ENCODE measurements at regions not wholly inside any gene's neighbourhood (a gene's known extent, or its start where the extent isn't known, plus 50 kb on each side); places are given as distances from the start of the nearest gene placed in this dataset.
A peak's percentile ranks its signal among the peaks of the same experiment; 100 is the strongest.

DNA sequence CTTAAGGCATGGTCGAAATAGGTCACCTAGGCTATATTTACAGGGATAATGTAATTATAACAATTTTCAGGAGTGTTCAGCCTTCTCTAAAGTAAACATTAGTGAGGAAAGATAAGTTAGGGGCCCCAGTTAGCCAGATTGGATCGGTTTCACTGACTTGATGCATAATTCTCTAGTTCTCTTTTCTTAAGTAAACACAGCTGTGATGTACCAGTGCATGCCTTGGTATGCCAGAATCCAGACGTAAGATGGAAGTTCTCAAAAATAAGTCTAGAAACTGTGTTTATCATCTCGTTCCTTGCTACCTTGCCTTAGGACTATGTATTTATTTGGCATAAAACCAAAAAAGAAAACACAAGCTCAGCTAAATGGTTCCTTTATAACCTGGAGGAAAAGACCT, 442.2 kb upstream of the CLINT1 start:
- no peak for DNase-seq (ENCODE audit: low read depth)

DNA sequence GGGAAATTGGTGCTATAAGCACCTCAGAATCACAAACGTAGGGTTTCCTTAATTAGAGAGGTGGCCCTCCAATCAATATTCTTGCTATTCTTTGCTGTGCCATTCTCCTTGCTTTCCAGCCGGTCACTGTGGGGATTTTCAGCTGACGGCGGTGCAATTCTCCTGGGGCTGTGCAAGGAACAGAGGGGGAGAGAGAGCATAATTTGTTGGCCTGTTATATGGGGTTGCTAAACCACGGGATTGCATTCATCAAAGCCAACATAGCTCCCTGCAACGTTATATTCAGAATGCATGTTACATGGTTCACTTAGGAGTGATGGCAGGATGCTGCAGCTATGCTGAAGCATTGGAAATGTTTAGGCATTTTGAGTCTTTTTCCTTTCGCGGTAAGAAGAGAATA, 441.3 kb upstream of the CLINT1 start:
- no peak for DNase-seq (ENCODE audit: low read depth)

DNA sequence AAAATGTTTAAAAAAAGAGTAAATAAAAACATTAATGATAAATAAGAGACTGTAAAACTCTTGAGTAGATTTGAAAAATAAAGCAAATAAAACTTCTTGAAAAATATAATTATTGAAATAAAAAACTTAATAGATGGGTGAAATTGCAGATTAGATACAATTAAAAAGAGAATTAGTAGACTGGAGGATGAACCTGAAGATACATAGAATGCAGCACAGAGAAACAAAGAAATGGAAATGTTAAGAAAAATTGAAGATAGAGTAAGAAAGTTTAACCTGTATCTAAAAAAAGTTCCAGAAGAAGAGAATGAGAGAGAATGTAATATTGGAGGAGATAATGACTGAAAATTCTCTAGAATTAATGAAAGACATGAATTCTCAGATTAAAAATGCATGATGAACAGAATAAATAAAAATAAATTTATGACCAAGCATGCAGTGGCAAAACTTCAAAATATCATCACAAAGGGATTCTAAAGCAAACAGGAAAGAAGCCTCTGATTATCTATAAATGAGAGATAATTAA, 438.1 kb upstream of the CLINT1 start:
- no peak for DNase-seq (ENCODE audit: low read depth)

DNA sequence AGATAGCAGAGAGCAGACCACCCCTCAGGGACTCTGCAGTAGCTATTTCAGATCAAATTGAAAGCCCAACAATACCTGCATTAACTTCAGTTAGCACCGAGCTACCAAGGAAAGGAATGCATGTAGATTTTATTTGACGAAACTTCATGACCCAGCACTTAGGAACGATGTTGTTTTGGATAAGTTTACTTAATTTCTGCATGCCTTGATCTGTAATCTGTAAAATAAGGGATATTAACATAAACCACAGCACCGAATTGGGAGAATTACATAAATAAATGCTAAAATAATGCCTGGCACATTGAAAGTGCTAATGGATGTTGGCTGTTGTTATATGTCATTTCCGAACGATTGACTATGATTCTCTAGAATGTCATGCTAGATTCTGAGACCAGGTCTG, 435.8 kb upstream of the CLINT1 start:
- no peak for DNase-seq (ENCODE audit: low read depth)

DNA sequence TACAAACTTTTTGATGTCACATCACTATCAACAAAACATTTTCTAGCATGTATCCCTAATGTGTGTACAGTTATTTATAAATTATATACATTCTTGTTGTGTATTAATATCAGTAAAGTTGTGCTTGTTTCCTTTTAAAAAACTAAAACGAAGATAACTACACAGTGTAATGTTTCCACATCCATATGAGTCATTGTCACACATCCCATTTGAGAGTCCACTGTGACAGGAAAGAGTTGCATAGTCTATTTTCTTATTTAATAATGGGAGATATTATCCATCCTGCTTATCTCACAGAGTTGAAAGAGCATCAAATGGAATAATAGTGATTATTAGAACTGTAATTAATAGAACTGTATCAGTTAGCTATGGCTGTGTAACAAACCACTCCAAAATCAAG, 434.0 kb upstream of the CLINT1 start:
- DNase-seq (ENCODE audit: low read depth): no peak

DNA sequence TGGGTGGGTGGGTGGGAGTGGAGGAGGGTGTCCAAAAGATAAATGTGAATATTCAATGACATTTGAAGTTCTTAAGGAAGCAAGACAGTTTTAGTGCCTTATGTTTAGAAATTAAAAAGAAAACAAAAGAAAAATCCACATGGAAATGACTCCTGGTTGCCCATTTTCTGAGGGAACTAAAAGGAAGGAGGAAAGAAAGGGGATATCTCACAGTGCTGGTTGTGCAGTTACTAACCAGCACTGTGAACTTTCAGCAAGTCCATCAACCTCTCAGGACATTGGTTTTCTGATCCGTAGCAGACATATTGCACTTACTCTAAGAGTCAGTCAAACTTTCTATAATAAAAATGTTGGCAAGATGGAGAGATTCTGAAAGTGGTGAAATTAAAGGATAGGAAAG, 431.0 kb upstream of the CLINT1 start:
- no peak for DNase-seq (ENCODE audit: low read depth)

DNA sequence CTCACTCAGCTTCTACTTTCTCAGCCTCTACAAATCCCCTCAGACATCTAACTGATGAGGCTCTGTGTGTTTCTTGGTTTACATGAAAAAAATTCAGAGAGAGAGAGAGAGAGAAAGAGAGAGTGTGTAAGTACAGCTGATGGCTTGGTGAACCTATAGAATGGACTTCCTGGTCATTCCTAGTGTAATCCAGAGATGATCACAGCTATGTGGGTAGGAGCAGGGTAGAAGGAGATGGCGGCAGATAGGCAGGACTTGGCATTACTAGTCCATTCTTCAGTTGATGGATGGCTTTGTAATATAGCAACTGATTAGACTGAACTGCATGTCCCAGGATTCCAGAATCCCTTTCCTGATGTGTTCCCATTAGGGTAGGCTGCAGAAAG, 429.3 kb upstream of the CLINT1 start:
- DNase-seq (ENCODE audit: low read depth): no peak

DNA sequence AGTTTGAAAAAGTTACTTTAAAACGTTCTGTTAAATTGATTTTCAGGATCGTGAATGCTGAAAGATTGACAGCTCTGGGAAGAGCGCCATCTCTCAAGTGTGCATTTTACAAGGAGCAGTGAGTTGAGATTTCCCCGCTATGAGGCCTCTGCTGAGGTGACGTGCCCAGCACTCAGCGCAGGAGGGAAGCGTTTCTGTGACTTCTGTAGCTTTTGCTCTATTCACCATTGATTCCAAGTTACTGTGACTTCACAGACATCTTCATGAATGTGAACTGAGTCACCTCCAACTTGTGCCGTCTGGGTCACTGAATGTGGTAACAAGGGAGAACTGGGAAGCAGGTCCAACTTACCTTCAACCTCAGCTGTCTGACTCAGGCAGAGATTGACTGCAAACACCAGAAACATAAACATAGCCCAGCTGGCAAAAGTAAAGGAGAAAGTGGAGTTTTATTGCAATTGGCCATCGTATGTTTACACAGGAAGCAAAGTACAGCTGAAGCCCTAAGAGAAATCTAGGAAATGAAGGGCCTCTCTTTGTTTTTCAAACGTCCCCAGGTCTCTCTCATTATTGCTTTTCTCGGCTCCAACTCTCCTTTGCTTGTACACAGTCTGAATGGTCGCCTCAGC, 428.8 kb upstream of the CLINT1 start:
- DNase-seq (ENCODE audit: low read depth): peak; percentile 32

DNA sequence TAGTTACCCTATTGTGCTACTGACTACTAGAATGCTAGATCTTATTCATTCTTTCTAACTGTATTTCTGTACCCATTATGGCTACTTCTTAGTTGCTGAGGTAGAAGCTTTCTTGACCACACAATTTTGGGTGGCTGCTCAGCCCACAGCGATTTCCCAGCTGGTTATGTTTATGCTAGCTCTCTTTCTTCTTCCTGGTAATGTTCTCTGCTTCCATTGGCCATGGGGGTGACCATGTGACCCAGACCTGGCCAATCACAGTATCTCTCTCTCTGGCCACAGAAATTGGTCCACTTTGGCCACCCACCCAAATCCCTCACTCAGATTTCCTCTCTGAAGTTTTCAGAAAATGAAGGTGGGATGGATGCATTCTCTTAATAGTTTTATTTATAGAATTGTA, 427.9 kb upstream of the CLINT1 start:
- DNase-seq (ENCODE audit: low read depth): no peak

DNA sequence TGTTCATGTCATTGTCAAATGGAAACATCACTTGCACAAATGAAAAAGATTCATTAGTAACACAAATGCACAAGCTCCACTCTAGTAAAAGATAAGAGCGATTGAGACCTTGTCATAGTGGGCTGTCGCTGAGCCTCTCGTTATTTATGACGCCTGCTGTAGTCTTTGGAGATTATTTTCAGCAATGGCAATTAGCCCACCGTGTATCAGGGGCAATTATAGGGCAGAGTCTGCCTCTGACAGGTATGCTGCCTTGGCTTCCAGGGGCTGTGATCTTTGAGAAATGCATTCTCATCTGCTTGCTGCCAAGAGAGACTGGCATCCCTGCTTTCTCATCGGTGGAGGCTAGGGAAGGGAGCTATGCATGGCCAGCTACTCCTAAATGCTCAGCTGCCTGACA, 426.8 kb upstream of the CLINT1 start:
- DNase-seq (ENCODE audit: low read depth): no peak

DNA sequence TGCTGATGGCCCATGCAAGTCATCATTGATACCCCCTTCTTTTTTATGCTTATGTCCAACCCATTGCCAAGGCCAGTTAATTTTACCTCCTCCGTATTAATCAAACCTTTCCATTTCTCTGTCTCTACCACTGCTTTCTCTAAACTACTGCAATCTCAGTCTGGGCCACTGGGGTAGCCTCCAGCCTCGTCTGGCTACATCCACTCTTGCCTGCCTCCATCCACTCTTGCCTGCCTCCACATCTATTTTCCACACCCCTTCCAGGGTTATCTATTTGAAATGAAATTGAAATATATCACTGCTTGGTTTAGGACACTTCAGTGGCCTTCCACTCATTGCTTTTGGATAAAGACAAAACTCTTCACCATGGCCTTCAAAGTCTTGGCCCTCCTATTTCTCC, 425.3 kb upstream of the CLINT1 start:
- no peak for DNase-seq (ENCODE audit: low read depth)

DNA sequence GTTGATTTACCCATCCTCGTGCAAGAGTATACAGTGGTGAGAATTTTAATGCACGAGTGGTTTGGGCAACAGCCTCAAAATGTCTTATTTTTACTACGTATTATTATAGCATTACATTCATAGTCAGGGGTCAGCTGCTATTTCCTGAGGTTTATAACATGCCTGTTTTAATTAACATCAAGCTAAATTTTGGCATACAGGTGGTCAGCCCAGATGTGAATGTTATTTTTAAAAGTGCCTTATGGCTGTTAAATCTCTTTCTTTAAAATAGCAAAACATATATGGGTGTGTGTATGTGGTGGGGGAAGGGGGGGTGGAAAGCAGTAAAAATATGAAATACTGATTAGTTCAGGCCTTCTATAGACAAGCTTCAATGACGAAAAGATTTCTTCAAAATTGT, 424.5 kb upstream of the CLINT1 start:
- DNase-seq (ENCODE audit: low read depth): no peak

DNA sequence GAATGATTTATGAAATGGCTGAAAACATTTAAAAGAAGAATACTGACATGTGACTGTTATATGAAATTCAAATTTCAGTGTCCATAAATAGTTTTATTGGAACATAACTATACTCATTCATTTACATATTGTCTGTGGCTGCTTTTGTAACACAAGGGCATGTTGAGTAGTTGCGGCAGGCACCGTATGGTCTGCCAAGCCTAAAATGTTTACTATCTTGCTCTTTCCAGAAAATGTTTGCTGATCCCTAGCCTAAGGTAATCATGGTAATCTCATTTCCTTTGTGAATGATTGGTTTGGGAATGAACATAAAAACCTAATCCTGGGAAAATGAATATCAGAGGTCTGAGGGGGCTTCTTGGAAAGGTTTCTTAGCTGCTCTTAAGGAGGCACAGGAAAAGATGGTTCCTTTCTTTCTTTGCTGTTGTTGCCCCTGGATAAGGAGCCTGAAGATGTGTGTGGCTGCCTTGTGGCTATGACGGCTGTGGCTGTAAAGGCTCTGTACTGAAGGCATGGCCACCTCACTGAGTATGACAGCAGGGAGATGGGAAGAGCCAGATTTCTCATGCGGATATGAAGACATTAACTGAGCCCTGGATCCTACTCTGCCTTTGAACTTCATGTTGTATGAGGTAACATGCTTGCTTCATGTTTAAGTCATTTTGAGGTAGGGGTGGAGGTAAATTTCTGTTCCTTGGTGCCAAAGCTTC, 419.4 kb upstream of the CLINT1 start:
- no peak for DNase-seq (ENCODE audit: low read depth)

DNA sequence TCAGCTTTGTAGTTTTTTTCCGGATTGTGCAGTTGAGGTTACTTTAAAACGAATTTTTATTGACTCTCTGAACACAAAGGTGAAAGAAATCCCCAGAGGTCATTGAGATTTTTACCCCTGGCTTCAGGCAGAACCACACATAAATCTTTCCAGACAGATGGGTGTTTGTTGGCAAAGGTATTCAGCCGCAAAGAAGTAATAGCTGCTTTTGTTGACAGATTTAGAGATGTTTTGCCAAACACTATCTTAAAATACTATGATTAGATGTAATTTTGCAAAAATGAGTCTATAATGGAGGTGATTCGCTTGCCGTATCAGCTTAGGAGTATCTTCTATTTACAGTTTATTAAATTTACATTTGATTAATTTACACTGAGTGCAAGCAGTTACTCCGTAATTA, 418.3 kb upstream of the CLINT1 start:
- DNase-seq (ENCODE audit: low read depth): no peak

DNA sequence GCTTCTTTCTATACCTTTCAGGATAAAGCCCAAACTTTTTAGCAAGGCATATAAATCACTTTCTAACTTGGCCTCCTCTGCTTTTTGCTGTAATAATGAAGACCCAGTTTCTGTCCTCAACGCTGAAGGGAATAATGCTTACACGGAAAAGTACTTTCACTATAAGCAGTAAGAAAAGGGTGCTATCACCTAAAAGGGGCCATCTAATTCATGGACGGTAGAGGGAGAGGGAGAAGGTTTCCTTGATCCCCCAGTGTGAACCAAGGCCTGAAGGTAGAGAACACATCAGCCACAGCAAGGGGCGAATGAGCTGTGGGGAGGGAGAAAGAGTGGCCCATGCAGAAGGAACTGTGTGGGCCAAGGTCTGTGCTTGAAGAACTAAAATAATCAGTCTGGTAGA, 417.7 kb upstream of the CLINT1 start:
- DNase-seq (ENCODE audit: low read depth): no peak

DNA sequence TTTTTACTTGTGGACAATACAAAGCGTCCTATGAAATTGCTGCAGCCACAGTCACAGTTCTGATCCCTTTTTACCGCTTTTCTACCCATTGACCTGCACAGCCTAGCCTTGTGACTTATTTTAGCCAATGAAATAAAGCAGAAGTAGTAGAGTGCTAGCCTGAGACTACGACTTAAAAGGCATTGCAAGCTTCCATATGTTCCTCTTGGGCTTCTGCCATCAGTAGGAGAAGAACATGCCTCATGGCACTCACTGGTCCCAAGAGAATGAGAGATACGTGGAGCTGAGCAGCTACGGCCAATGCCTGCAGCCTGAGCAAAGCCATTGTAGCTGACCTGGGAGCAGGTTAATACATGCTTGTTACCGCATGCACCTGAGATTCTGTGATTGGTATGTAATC, 416.6 kb upstream of the CLINT1 start:
- DNase-seq (ENCODE audit: low read depth): no peak

DNA sequence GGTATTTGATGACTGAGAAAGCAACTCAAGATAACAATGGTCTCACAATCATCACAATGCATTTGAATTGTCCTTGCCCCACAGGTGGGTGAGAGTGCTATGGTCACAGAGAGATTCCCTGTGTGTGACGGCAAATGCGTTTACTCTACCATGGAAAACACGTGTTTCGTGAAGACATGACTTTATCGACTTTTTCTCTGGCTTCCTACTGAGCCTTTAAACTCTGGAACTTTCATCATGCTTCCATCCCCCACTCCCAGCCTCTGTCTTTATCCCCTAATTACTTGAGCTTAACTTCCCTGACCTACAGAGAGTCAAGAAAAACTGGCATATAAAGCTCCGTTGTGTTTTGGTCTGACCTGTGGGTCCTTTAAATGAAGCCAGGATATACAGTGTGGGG, 414.1 kb upstream of the CLINT1 start:
- DNase-seq (ENCODE audit: low read depth): no peak

DNA sequence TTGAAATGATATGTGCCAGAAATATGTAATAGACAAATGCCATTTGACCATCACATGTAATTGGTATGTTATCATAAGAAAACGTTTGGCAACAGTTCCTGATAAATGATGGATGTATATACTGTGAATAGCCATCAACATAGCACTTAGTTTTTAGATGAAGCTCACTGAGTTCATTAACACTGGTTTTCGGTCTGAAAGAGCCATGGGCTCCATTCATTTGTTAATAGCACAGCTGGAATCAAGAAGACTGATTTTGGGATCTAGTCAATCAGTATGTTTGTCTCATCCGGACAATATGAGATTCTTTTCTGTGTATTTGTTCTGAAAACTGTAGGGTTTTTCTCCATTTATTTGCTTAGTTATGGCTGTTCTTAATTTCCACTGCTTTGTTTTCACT, 413.5 kb upstream of the CLINT1 start:
- DNase-seq (ENCODE audit: low read depth): no peak

DNA sequence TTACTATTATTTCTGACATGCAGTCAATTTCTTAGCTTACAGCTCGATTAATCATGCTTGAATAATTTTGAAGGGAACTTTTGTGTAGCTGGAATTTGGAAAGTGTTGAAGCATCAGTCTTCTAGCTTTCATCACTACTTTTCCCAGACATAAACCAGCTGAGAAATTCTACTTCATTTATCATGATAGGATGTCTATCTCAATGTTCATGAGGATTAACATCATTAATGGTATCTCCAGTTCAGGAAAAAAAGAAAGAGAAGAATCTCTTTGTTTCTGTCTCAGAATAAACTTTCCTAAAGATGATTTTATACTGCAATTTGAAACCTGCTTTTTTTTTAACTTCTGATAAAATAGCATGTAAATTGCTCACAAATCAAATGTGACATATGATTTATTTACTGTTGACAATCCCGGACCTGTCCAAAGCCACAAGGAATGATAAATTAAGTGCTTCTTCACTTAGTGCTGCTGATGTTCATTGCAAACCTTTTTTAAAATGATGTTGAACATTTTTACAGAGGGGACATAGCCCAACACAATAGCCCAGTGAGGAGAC, 412.1 kb upstream of the CLINT1 start:
- DNase-seq (ENCODE audit: low read depth): no peak

DNA sequence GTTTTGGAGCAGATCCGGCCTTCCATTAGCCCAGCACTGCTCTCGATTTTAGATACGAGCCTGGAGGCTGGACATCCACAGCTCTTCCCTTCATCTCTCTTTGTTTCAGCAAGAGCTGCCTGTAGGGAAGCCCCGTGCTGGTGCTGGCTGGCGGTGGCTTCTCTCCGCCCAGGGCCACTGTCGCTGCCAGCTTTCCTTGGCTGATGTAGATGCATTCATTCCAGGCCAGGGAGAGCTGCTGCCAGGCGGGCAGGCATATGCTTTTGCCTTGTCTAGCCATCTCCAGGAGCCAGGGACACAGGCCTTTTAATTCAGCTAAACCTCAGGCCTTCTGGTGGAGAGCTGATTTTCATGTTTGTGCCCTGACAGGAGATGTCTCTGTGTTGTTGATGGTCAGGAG, 409.3 kb upstream of the CLINT1 start:
- DNase-seq (ENCODE audit: low read depth): no peak

DNA sequence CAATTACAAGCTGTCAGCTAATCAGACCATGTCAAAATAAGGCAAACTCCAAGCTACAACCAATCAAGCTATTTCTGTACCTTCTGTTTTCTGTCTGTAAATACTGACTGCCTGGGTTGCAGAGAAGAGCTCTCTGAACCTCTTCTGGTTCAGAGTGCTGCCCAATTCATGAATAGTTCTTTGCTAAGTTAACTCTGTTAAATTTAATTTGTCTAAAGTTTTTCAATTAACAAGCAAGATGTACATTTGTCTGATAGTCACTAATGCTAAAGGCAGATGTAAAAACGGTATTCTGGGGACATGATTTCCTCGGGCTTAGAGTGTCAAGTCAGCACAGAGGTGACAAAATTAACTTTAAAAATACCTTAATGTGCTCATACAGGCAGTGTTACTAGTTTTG, 408.3 kb upstream of the CLINT1 start:
- no peak for DNase-seq (ENCODE audit: low read depth)

DNA sequence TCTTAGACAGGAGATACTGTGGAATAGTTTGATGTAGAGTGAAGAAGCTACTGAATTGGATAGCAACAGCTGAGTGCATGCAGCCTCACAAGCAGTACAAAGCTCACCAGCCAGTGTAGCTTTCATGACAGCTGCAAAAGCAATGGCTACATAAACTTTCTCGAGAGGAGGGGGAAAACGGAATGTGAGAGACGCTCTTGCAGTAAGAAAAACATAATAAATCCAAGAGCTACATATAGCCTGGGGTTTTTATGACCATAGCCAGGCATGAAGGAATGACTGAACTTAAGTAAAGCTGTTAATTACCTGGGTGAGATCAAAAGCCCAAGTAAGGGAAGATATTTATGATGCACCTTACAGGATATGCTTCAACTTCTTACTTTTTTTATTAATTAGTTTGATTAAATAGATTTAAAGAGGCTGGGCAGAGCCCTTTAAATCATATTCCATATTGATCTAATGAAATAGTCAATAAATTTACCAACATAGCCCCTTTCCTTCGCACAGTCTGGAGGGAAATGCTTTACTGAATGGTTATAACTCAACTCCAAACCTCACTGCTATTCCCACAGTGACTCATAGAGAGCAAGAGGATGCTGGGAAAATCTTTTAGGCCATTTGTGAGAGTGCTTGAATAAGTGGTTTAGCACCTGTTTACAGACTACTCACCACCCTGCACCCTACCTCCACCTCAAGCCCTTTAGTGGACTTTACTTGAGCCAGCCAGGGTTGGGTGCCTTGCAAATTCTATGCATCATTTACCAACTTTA, 407.2 kb upstream of the CLINT1 start:
- no peak for DNase-seq (ENCODE audit: low read depth)

DNA sequence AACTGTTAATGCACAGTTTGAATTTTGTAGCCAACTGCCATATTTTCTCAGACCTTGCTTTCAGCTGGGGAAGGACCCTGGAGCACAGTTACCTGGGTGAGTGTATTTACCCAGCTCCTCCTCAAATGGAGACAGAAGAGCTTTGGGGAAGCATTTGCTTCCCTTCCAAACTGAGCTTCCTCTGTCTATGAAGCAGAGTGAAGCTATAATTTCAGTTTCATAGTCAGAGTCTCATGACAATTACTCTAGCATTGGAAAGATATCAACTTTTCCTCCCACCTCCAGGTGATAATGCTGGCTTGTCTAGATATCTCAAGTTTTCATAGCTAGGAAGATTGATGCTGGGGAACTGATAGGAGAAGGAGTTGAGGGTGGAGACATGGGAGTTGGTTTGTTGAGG, 406.4 kb upstream of the CLINT1 start:
- DNase-seq (ENCODE audit: low read depth): no peak

All from stromal cell of bone marrow (primary cell).